SK-N-SH treated with all-trans-retinoic acid at 6 μM for 48 hours (cell line): ENCODE measurements at regions not wholly inside any gene's neighbourhood (a gene's known extent, or its start where the extent isn't known, plus 50 kb on each side); places are given as distances from the start of the nearest gene placed in this dataset.

Experiments used
- ARNTL ChIP-seq: fragments of 450-650 bp; formaldehyde crosslinking; IDR thresholded peaks from 2 replicates; pipeline ENCODE4 v1.5.0; 2020; ENCODE audit warnings: low read depth, mild to moderate bottlenecking, moderate library complexity, borderline replicate concordance
- ZFP30 ChIP-seq: fragments of 450-650 bp; formaldehyde crosslinking; IDR thresholded peaks from 2 replicates; pipeline ENCODE4 v1.5.0; 2022; ENCODE audit warnings: mild to moderate bottlenecking, moderate library complexity
- TF ChIP-seq, protein P1 (sequence below): fragments of 250-450 bp; sonication (Bioruptor Pico); IDR thresholded peaks from 2 replicates; pipeline ENCODE4 v1.8.0; 2021; ENCODE audit warnings: low read depth, mild to moderate bottlenecking, moderate library complexity, borderline replicate concordance

DNA sequence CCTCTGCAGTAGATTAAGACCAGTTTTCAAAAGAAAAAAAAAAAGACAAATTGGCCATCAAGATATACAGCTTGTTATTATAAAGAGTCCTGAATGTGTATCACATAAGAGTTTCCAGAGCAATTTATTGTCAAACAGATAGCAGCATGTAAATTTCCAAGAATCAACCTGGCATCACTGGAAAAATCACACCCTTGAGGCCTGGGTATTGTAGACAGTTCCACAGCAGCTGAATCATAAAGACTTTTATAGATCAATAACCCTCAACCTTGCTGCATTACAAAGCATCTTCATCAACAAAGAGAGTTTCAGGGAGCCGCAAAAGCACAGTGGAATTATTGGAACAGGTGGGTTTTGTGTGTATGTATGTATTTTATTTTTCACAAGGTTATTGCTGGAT is 94.6 kb upstream of the LRIG3 start:
- TF ChIP-seq ZFP30 (CRISPR knock-in tag) (no peak), ARNTL (CRISPR knock-in tag) (no peak)
- TF ChIP-seq, protein P1, sequence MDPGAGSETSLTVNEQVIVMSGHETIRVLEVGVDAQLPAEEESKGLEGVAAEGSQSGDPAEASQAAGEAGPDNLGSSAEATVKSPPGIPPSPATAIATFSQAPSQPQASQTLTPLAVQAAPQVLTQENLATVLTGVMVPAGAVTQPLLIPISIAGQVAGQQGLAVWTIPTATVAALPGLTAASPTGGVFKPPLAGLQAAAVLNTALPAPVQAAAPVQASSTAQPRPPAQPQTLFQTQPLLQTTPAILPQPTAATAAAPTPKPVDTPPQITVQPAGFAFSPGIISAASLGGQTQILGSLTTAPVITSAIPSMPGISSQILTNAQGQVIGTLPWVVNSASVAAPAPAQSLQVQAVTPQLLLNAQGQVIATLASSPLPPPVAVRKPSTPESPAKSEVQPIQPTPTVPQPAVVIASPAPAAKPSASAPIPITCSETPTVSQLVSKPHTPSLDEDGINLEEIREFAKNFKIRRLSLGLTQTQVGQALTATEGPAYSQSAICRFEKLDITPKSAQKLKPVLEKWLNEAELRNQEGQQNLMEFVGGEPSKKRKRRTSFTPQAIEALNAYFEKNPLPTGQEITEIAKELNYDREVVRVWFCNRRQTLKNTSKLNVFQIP (CRISPR knock-in tag) = no peak
